ENCODE measurements at regions not wholly inside any gene's neighbourhood (a gene's known extent, or its start where the extent isn't known, plus 50 kb on each side); places are given as distances from the start of the nearest gene placed in this dataset.

- no peak for TF ChIP-seq CTCF (IDR thresholded peaks at IDR 0.05)
- TF ChIP-seq POLR2AphosphoS5 (IDR thresholded peaks at IDR 0.05), result no peak
- no peak for TF ChIP-seq POLR2A (IDR thresholded peaks at IDR 0.05)
Measured at GRCh38 chr13:38099751-38100150, 230.2 kb upstream of the TRPC4 start.
